ENCODE measurements at regions not wholly inside any gene's neighbourhood (a gene's known extent, or its start where the extent isn't known, plus 50 kb on each side); places are given as distances from the start of the nearest gene placed in this dataset.
"Not testable (repeated sequence)": the region's sequence is repeated elsewhere in the genome, so short reads cannot be mapped to it uniquely, and the experiment has no call there.

- no peaks in the 10 kb centered on the region for H3K27me3 ChIP-seq (ENCODE audit: control insufficient read depth in 1 of 2, insufficient read depth in 2 of 2, low read length in 1 of 2)
- 35 to 43% methylated on average over 2 of the region's 2 CpGs for WGBS, 2 donors
- ATAC-seq (ENCODE audit: low FRiP score) (no peak), DNase-seq (no peak)
- H3K36me3 ChIP-seq (ENCODE audit: control insufficient read depth in 1 of 2, insufficient read depth in 2 of 2, low read length in 1 of 2) = no peaks in the 10 kb centered on the region
- intact Hi-C loops (cut with DNase I) = no loop called here
- H3K4me1 ChIP-seq (ENCODE audit: control insufficient read depth in 1 of 2, insufficient read depth in 2 of 2, low read length in 2 of 2) = no peaks in the 10 kb centered on the region
- H3K4me3 ChIP-seq (ENCODE audit: low read length in 2 of 2) = no peak overlapping the region
- no peak overlapping the region for H3K27ac ChIP-seq (ENCODE audit: low read depth in 1 of 2, low read length in 2 of 2)
- no peaks in the 10 kb centered on the region for H3K9me3 ChIP-seq (ENCODE audit: control insufficient read depth, low read length)
These were observed 108.6 kb downstream of the ZMAT1 start for GRCh38 chrX:101823236-101823635.

DNA sequence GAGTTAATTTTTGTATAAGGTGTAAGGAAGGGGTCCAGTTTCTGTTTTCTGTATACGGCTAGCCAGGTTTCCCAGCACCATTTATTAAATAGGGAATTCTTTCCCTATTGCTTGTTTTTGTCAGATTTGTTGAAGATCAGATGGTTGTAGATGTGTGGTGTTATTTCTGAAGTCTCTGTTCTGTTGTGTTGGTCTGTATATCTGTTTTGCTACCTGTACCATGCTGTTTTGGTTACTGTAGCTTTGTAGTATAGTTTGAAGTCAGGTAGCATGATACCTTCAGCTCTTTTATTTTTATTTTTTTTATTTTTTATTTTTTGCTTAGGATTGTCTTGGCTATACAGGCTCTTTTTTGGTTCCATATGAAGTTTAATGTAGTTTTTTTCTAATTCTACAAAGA, 114.1 kb downstream of the ZMAT1 start:
- DNase-seq; H3K9me3 ChIP-seq (ENCODE audit: control insufficient read depth, low read length); H3K4me1 ChIP-seq (ENCODE audit: control insufficient read depth in 1 of 2, insufficient read depth in 2 of 2, low read length in 2 of 2); H3K27me3 ChIP-seq (ENCODE audit: control insufficient read depth in 1 of 2, insufficient read depth in 2 of 2, low read length in 1 of 2); intact Hi-C loops (cut with DNase I); H3K4me3 ChIP-seq (ENCODE audit: low read length in 2 of 2); ATAC-seq (ENCODE audit: low FRiP score); H3K36me3 ChIP-seq (ENCODE audit: control insufficient read depth in 1 of 2, insufficient read depth in 2 of 2, low read length in 1 of 2); H3K27ac ChIP-seq (ENCODE audit: low read depth in 1 of 2, low read length in 2 of 2): not testable (repeated sequence)
- 96 to 97% methylated on average over 1 of the region's 1 CpG for WGBS, 2 donors

DNA sequence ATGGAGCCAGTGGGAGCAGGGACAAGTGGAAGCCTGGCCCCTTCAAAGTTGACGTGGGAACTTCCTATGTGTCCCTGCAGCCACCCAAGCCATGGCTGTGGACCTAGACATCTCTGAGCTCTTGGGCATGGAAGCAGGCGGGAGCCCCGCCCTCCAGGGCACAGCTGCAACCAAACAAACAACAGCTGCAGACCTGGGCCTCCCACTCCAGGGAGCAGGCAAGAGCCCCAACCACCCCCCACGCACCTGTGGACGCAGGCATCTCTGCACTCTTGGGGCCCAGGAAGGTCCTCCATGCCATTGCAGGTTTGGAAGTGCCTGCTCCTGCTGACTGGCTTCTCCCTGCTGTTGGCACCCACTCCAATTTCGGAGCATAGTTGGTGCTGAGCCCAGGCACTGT, 118.6 kb downstream of the ZMAT1 start:
- Histone ChIP-seq H3K27ac (ENCODE audit: low read depth in 1 of 2, low read length in 2 of 2) (no peak overlapping the region), H3K4me1 (ENCODE audit: control insufficient read depth in 1 of 2, insufficient read depth in 2 of 2, low read length in 2 of 2) (no peaks in the 10 kb centered on the region), H3K4me3 (ENCODE audit: low read length in 2 of 2) (no peak overlapping the region), H3K9me3 (ENCODE audit: control insufficient read depth, low read length) (no peaks in the 10 kb centered on the region), H3K36me3 (ENCODE audit: control insufficient read depth in 1 of 2, insufficient read depth in 2 of 2, low read length in 1 of 2) (no peaks in the 10 kb centered on the region), H3K27me3 (ENCODE audit: control insufficient read depth in 1 of 2, insufficient read depth in 2 of 2, low read length in 1 of 2) (no peaks in the 10 kb centered on the region)
- WGBS, 2 donors = 73 to 81% methylated on average over 6 of the region's 6 CpGs
- intact Hi-C loops (cut with DNase I) = no loop called here
- no peak for ATAC-seq (ENCODE audit: low FRiP score)
- DNase-seq = no peak

DNA sequence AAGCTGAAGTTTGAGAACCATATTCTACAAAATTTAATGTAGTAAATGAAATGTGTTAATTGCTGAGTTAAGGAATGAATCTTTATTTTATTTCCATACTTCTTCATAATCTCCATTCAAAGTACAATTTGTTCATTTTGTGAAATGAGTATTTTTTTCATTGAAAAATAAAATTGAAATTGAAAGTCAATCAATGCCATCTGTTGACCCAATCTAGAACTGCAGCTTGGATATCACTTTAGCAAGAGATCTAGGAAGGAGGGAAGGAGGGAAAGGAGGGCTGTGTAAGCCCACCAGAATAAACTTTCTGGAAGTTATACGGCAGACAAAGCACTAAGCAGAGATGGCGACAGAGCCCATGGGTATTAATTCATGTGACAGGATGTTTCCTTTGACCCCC, 128.4 kb downstream of the ZMAT1 start:
- Histone ChIP-seq H3K4me1 (ENCODE audit: control insufficient read depth in 1 of 2, insufficient read depth in 2 of 2, low read length in 2 of 2) (no peaks in the 10 kb centered on the region), H3K9me3 (ENCODE audit: control insufficient read depth, low read length) (no peaks in the 10 kb centered on the region), H3K27ac (ENCODE audit: low read depth in 1 of 2, low read length in 2 of 2) (no peak overlapping the region), H3K27me3 (ENCODE audit: control insufficient read depth in 1 of 2, insufficient read depth in 2 of 2, low read length in 1 of 2) (no peaks in the 10 kb centered on the region), H3K36me3 (ENCODE audit: control insufficient read depth in 1 of 2, insufficient read depth in 2 of 2, low read length in 1 of 2) (no peaks in the 10 kb centered on the region), H3K4me3 (ENCODE audit: low read length in 2 of 2) (no peak overlapping the region)
- intact Hi-C loops (cut with DNase I) = no loop called here
- DNase-seq (no peak), ATAC-seq (ENCODE audit: low FRiP score) (no peak)
- WGBS, 2 donors = 6 to 23% methylated on average over 2 of the region's 2 CpGs

GRCh38 chrX:101799387-101799786, 132.4 kb downstream of the ZMAT1 start:
- intact Hi-C loops (cut with DNase I) = loop anchor here (2.0 to 5.0 kb wide), 3 partner anchors 202 to 385 kb away; no protein-coding TSS in a partner anchor
- DNase-seq (peak; percentile 82 to 84), ATAC-seq (ENCODE audit: low FRiP score) (peak; percentile 90)
- H3K4me3 ChIP-seq (ENCODE audit: low read length in 2 of 2) = peak overlapping the region in 1 of 2 donors; percentile 26
- no peaks in the 10 kb centered on the region for H3K9me3 ChIP-seq (ENCODE audit: control insufficient read depth, low read length)
- no peaks in the 10 kb centered on the region for H3K36me3 ChIP-seq (ENCODE audit: control insufficient read depth in 1 of 2, insufficient read depth in 2 of 2, low read length in 1 of 2)
- no peak overlapping the region for H3K27ac ChIP-seq (ENCODE audit: low read depth in 1 of 2, low read length in 2 of 2)
- H3K4me1 ChIP-seq (ENCODE audit: control insufficient read depth in 1 of 2, insufficient read depth in 2 of 2, low read length in 2 of 2) = no peaks in the 10 kb centered on the region
- WGBS, 2 donors = 1 to 18% methylated on average over 3 of the region's 3 CpGs
- H3K27me3 ChIP-seq (ENCODE audit: control insufficient read depth in 1 of 2, insufficient read depth in 2 of 2, low read length in 1 of 2) = no peaks in the 10 kb centered on the region

DNA sequence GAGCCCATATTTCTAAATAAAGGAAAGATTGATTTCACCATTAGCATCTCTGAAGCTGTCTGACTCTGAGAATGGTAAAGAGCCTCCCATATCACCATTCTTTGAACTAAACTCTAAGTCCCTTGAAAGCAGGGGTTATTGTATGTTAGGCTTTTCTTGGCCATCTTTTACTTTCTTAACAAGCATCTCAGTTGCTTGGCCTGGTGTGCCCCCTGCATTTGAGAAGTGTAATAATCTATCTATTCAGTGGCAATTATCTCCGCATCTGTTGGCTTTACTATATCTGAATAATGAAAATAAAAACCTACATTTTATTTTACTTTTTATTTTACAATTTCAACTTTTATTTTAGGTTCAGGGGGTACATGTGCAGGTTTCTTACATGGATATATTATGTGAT, 128.3 kb upstream of the ARMCX2 start:
- intact Hi-C loops (cut with DNase I) = no loop called here
- Histone ChIP-seq H3K27ac (ENCODE audit: low read depth in 1 of 2, low read length in 2 of 2) (no peak overlapping the region), H3K4me1 (ENCODE audit: control insufficient read depth in 1 of 2, insufficient read depth in 2 of 2, low read length in 2 of 2) (no peaks in the 10 kb centered on the region), H3K9me3 (ENCODE audit: control insufficient read depth, low read length) (no peaks in the 10 kb centered on the region), H3K27me3 (ENCODE audit: control insufficient read depth in 1 of 2, insufficient read depth in 2 of 2, low read length in 1 of 2) (no peaks in the 10 kb centered on the region), H3K36me3 (ENCODE audit: control insufficient read depth in 1 of 2, insufficient read depth in 2 of 2, low read length in 1 of 2) (no peaks in the 10 kb centered on the region), H3K4me3 (ENCODE audit: low read length in 2 of 2) (no peak overlapping the region)
- 91 to 100% methylated on average over 1 of the region's 1 CpG for WGBS, 2 donors
- no peak for ATAC-seq (ENCODE audit: low FRiP score)
- no peak for DNase-seq

DNA sequence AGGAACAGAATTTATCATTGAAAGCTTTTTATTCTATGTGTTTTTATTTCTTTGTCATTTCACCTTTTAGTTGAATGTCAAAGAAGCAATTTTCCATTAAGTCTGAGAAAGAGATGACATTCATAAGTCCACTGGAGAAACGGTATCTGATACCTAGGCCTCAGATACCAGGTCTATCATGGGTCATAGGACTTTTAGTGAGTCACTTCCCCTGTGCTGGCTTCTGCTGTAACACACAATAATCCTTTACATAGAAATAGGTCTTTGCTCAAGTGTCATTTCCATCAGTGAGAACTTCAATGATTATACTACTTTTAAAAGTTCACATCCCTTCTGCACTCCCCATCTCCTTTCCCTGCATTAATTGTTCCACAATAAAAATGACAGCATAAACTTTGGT, 125.5 kb upstream of the ARMCX2 start:
- DNase-seq (no peak), ATAC-seq (ENCODE audit: low FRiP score) (no peak)
- WGBS, 2 donors = 29 to 62% methylated on average over 1 of the region's 1 CpG
- intact Hi-C loops (cut with DNase I) = no loop called here
- no peaks in the 10 kb centered on the region for H3K36me3 ChIP-seq (ENCODE audit: control insufficient read depth in 1 of 2, insufficient read depth in 2 of 2, low read length in 1 of 2)
- H3K27ac ChIP-seq (ENCODE audit: low read depth in 1 of 2, low read length in 2 of 2) = no peak overlapping the region
- no peaks in the 10 kb centered on the region for H3K9me3 ChIP-seq (ENCODE audit: control insufficient read depth, low read length)
- no peak overlapping the region for H3K4me3 ChIP-seq (ENCODE audit: low read length in 2 of 2)
- no peaks in the 10 kb centered on the region for H3K27me3 ChIP-seq (ENCODE audit: control insufficient read depth in 1 of 2, insufficient read depth in 2 of 2, low read length in 1 of 2)
- H3K4me1 ChIP-seq (ENCODE audit: control insufficient read depth in 1 of 2, insufficient read depth in 2 of 2, low read length in 2 of 2) = no peaks in the 10 kb centered on the region

GRCh38 chrX:101780421-101780820, 120.8 kb upstream of the ARMCX2 start:
- H3K4me1 ChIP-seq (ENCODE audit: control insufficient read depth in 1 of 2, insufficient read depth in 2 of 2, low read length in 2 of 2); H3K9me3 ChIP-seq (ENCODE audit: control insufficient read depth, low read length); H3K36me3 ChIP-seq (ENCODE audit: control insufficient read depth in 1 of 2, insufficient read depth in 2 of 2, low read length in 1 of 2); H3K4me3 ChIP-seq (ENCODE audit: low read length in 2 of 2); intact Hi-C loops (cut with DNase I); ATAC-seq (ENCODE audit: low FRiP score); DNase-seq; H3K27me3 ChIP-seq (ENCODE audit: control insufficient read depth in 1 of 2, insufficient read depth in 2 of 2, low read length in 1 of 2); H3K27ac ChIP-seq (ENCODE audit: low read depth in 1 of 2, low read length in 2 of 2): not testable (repeated sequence)
- 88 to 91% methylated on average over 11 to 19 of the region's 19 CpGs for WGBS, 2 donors

GRCh38 chrX:101774340-101774739, 114.7 kb upstream of the ARMCX2 start:
- intact Hi-C loops (cut with DNase I) = no loop called here
- WGBS, 2 donors = 76 to 86% methylated on average over 1 of the region's 1 CpG
- Histone ChIP-seq H3K9me3 (ENCODE audit: control insufficient read depth, low read length) (no peaks in the 10 kb centered on the region), H3K4me1 (ENCODE audit: control insufficient read depth in 1 of 2, insufficient read depth in 2 of 2, low read length in 2 of 2) (no peaks in the 10 kb centered on the region), H3K36me3 (ENCODE audit: control insufficient read depth in 1 of 2, insufficient read depth in 2 of 2, low read length in 1 of 2) (no peaks in the 10 kb centered on the region), H3K27ac (ENCODE audit: low read depth in 1 of 2, low read length in 2 of 2) (no peak overlapping the region), H3K4me3 (ENCODE audit: low read length in 2 of 2) (no peak overlapping the region), H3K27me3 (ENCODE audit: control insufficient read depth in 1 of 2, insufficient read depth in 2 of 2, low read length in 1 of 2) (no peaks in the 10 kb centered on the region)
- ATAC-seq (ENCODE audit: low FRiP score) (no peak), DNase-seq (no peak)
